NCI-H1694 (cell line): ENCODE measurements at regions not wholly inside any gene's neighbourhood (a gene's known extent, or its start where the extent isn't known, plus 50 kb on each side); places are given as distances from the start of the nearest gene placed in this dataset.
"Not testable (repeated sequence)": the region's sequence is repeated elsewhere in the genome, so short reads cannot be mapped to it uniquely, and the experiment has no call there.

Experiments
- DNase-seq: peaks from one replicate; lab custom pipeline; 2025; lab: John Stamatoyannopoulos, UW

GRCh38 chr1:108314815-108315214, 70.9 kb upstream of the NBPF4 start:
- no peak for DNase-seq

DNA sequence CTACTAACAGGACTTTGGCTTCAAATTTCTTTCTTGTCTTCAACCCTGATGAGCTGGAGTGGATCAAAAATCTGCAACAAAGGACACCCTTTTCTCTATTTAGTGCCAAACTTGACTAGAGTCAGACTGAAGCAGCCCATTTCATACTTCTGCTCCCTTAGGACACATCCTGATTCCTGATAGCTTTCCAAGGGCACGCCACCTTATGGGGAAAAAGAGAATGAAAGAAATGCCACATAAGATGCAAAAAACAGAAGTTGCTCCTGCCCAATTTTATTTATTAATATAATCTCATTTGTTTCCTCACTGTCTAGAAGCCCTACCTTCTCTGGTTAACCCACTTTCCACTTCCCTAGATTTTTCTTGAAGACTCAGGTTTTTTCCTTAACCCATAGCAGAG, 72.7 kb upstream of the NBPF4 start:
- DNase-seq = peak; percentile 5

DNA sequence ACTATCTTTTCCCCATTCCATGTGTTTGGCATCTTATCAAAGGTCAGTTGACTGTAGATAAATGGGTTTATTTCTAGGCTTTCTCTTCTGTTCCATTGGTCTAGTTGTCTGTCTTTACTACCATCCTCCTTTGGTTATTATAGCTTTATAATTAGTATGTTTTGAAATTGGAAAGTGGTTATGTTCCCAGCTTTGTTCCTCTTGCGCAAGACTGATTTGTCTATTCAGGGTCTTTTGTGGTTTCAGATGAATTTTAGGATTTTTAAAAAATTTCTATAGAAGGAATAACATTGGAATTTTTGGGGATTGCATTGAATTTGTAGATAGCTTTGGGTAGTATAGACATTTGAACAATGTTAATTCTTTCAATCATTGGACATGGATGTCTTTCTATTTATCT, 77.0 kb upstream of the NBPF4 start:
- no peak for DNase-seq

- DNase-seq = not testable (repeated sequence)
These were observed 81.5 kb upstream of the NBPF4 start for GRCh38 chr1:108325338-108325737.

GRCh38 chr1:108327534-108328466, 83.9 kb upstream of the NBPF4 start:
- peak; percentile 26 for DNase-seq

DNA sequence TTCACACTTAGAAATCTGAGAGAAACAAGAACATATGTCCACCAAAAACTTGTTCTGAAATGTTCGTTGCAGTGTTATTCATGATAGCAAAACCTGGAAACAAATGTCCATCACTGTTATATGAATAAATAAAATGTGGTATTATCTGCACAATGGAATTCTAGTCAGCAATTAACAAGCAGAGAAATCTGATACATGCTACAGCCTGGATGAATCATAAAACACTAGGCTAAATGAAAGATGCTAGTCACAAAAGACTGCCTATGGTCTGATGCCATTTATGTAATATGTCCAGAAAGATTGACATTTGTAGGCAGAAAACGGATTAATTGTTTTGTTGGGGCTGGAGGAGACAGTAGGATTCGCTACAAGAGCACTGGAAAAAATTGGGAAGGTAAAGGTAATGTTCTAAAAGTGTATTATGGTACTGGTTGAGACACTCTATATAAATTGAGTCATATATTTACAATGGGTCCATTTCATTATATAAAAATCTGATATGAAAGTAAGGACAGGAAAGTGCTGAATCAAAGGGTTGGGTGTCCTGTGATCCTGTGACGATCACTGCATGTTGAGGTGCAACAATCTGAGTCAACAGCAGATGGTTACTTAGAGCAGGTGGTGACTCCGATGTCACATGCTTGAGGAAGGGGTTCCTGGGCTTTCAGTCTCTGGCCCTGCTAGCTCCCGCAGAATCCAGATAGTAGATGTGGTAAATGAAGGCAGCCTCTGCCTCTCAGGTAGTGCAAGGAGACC, 102.1 kb upstream of the NBPF4 start:
- no peak for DNase-seq

GRCh38 chr1:108357802-108358201, 92.3 kb upstream of the NBPF6 start:
- no peak for DNase-seq

GRCh38 chr1:108380059-108380832, 69.9 kb upstream of the NBPF6 start:
- not testable (repeated sequence) for DNase-seq
